ACC112 (cell line): ENCODE measurements at regions not wholly inside any gene's neighbourhood (a gene's known extent, or its start where the extent isn't known, plus 50 kb on each side); places are given as distances from the start of the nearest gene placed in this dataset.

Experiments
- H2AFZ ChIP-seq: fragments of 200-600 bp; sonication (generic); one replicate; pipeline ENCODE4 v1.6.0; 2017; ENCODE audit warnings: antibody characterized with exemption, low read length; ENCODE audit not compliant: unreplicated experiment
- H3K27ac ChIP-seq: fragments of 200-600 bp; sonication (generic); 2 replicates; pipeline ENCODE4 v1.5.1; 2014; ENCODE audit warnings: low read depth, mild to moderate bottlenecking, antibody characterized with exemption, low read length, moderate library complexity
- H3K27me3 ChIP-seq: fragments of 200-600 bp; sonication (generic); 2 replicates; pipeline ENCODE4 v1.6.1; 2014; ENCODE audit warnings: mild to moderate bottlenecking, antibody characterized with exemption, low read length, moderate library complexity, mixed read lengths; ENCODE audit not compliant: insufficient read depth
- H3K36me3 ChIP-seq: fragments of 200-600 bp; sonication (generic); 2 replicates; pipeline ENCODE4 v1.6.1; 2016; ENCODE audit warnings: mild to moderate bottlenecking, antibody characterized with exemption, low read length, moderate library complexity, mixed read lengths; ENCODE audit not compliant: insufficient read depth
- H3K4me1 ChIP-seq: fragments of 200-600 bp; sonication (generic); one replicate; pipeline ENCODE4 v1.6.1; 2016; ENCODE audit warnings: low read length, mixed read lengths; ENCODE audit not compliant: insufficient read depth, unreplicated experiment, control insufficient read depth
- H3K4me3 ChIP-seq: fragments of 200-600 bp; sonication (generic); 2 replicates; pipeline ENCODE4 v1.5.1; 2014; ENCODE audit warnings: mild to moderate bottlenecking, low read depth, low read length
- H3K79me2 ChIP-seq: fragments of 200-600 bp; sonication (generic); one replicate; pipeline ENCODE4 v1.6.0; 2016; ENCODE audit warnings: low read length; ENCODE audit not compliant: control insufficient read depth, unreplicated experiment, insufficient read depth

- H3K27me3 ChIP-seq = no peaks in the 10 kb centered on the region
- H2AFZ ChIP-seq = no peak overlapping the region
- H3K79me2 ChIP-seq = no peaks in the 10 kb centered on the region
- H3K36me3 ChIP-seq = no peaks in the 10 kb centered on the region
- H3K4me3 ChIP-seq = no peak overlapping the region
- no peaks in the 10 kb centered on the region for H3K4me1 ChIP-seq
- no peak overlapping the region for H3K27ac ChIP-seq
Measured at GRCh38 chr2:23009545-23010149, 375.3 kb upstream of the KLHL29 start.

GRCh38 chr2:23012499-23012898, 372.5 kb upstream of the KLHL29 start:
- H3K36me3 ChIP-seq = no peaks in the 10 kb centered on the region
- no peak overlapping the region for H3K4me3 ChIP-seq
- H3K79me2 ChIP-seq = no peaks in the 10 kb centered on the region
- H2AFZ ChIP-seq = no peak overlapping the region
- no peak overlapping the region for H3K27ac ChIP-seq
- no peaks in the 10 kb centered on the region for H3K27me3 ChIP-seq
- no peaks in the 10 kb centered on the region for H3K4me1 ChIP-seq

GRCh38 chr2:23015651-23016200, 369.3 kb upstream of the KLHL29 start:
- Histone ChIP-seq H3K79me2 (no peaks in the 10 kb centered on the region), H3K36me3 (no peaks in the 10 kb centered on the region), H3K4me1 (no peaks in the 10 kb centered on the region), H3K27me3 (no peaks in the 10 kb centered on the region), H3K4me3 (no peak overlapping the region), H3K27ac (no peak overlapping the region), H2AFZ (no peak overlapping the region)

GRCh38 chr2:23019476-23019875, 365.5 kb upstream of the KLHL29 start:
- no peaks in the 10 kb centered on the region for H3K4me1 ChIP-seq
- H3K79me2 ChIP-seq = no peaks in the 10 kb centered on the region
- no peak overlapping the region for H2AFZ ChIP-seq
- H3K27me3 ChIP-seq = no peaks in the 10 kb centered on the region
- no peak overlapping the region for H3K4me3 ChIP-seq
- no peak overlapping the region for H3K27ac ChIP-seq
- H3K36me3 ChIP-seq = no peaks in the 10 kb centered on the region

- H3K4me3 ChIP-seq = no peak overlapping the region
- no peaks in the 10 kb centered on the region for H3K4me1 ChIP-seq
- no peaks in the 10 kb centered on the region for H3K27me3 ChIP-seq
- H2AFZ ChIP-seq = no peak overlapping the region
- no peaks in the 10 kb centered on the region for H3K36me3 ChIP-seq
- no peak overlapping the region for H3K27ac ChIP-seq
- no peaks in the 10 kb centered on the region for H3K79me2 ChIP-seq
Measured at GRCh38 chr2:23020659-23021058, 364.3 kb upstream of the KLHL29 start.

GRCh38 chr2:23021311-23022120, 363.5 kb upstream of the KLHL29 start:
- H2AFZ ChIP-seq = no peak overlapping the region
- no peaks in the 10 kb centered on the region for H3K27me3 ChIP-seq
- no peaks in the 10 kb centered on the region for H3K36me3 ChIP-seq
- H3K27ac ChIP-seq = no peak overlapping the region
- no peak overlapping the region for H3K4me3 ChIP-seq
- no peaks in the 10 kb centered on the region for H3K79me2 ChIP-seq
- no peaks in the 10 kb centered on the region for H3K4me1 ChIP-seq

GRCh38 chr2:23023722-23024121, 361.3 kb upstream of the KLHL29 start:
- Histone ChIP-seq H3K79me2 (no peaks in the 10 kb centered on the region), H3K27me3 (no peaks in the 10 kb centered on the region), H3K36me3 (no peaks in the 10 kb centered on the region), H3K4me3 (no peak overlapping the region), H2AFZ (no peak overlapping the region), H3K27ac (no peak overlapping the region), H3K4me1 (no peaks in the 10 kb centered on the region)

- Histone ChIP-seq H3K4me3 (no peak overlapping the region), H3K27me3 (no peaks in the 10 kb centered on the region), H3K79me2 (no peaks in the 10 kb centered on the region), H3K4me1 (no peaks in the 10 kb centered on the region), H3K36me3 (no peaks in the 10 kb centered on the region), H3K27ac (no peak overlapping the region), H2AFZ (no peak overlapping the region)
Measured at GRCh38 chr2:23026671-23027070, 358.3 kb upstream of the KLHL29 start.

- H3K79me2 ChIP-seq = no peaks in the 10 kb centered on the region
- H3K27me3 ChIP-seq = no peaks in the 10 kb centered on the region
- no peak overlapping the region for H2AFZ ChIP-seq
- no peak overlapping the region for H3K4me3 ChIP-seq
- H3K27ac ChIP-seq = no peak overlapping the region
- no peaks in the 10 kb centered on the region for H3K4me1 ChIP-seq
- H3K36me3 ChIP-seq = no peaks in the 10 kb centered on the region
Measured at GRCh38 chr2:23027396-23027795, 357.6 kb upstream of the KLHL29 start.

GRCh38 chr2:23028106-23028505, 356.9 kb upstream of the KLHL29 start:
- Histone ChIP-seq H3K27ac (no peak overlapping the region), H2AFZ (no peak overlapping the region), H3K4me1 (no peaks in the 10 kb centered on the region), H3K36me3 (no peaks in the 10 kb centered on the region), H3K4me3 (no peak overlapping the region), H3K79me2 (no peaks in the 10 kb centered on the region), H3K27me3 (no peaks in the 10 kb centered on the region)

GRCh38 chr2:23029111-23029510, 355.9 kb upstream of the KLHL29 start:
- Histone ChIP-seq H3K4me1 (no peaks in the 10 kb centered on the region), H3K36me3 (no peaks in the 10 kb centered on the region), H3K27me3 (no peaks in the 10 kb centered on the region), H3K79me2 (no peaks in the 10 kb centered on the region), H2AFZ (no peak overlapping the region), H3K4me3 (no peak overlapping the region), H3K27ac (no peak overlapping the region)
